K562 (cell line): ENCODE measurements at regions not wholly inside any gene's neighbourhood (a gene's known extent, or its start where the extent isn't known, plus 50 kb on each side); places are given as distances from the start of the nearest gene placed in this dataset.

Source experiments
- CHD1 ChIP-seq: fragments of 200-600 bp; sonication (generic); IDR thresholded peaks from one replicate; pipeline ENCODE4 v1.6.1; 2012; ENCODE audit warnings: mild to moderate bottlenecking, moderate library complexity, low read length, inconsistent platforms
- CREBBP ChIP-seq: IDR thresholded peaks from one replicate; pipeline ENCODE4 v1.6.1; 2012; ENCODE audit warnings: low read depth, mild to moderate bottlenecking, control low read depth, inconsistent platforms, low read length
- ETV6 ChIP-seq, 3 experiments: fragments of 150-350 bp in 1 of 3; sonication (generic) in 1 of 3; formaldehyde crosslinking in 1 of 3; IDR thresholded peaks; 2 replicates each; pipeline versions ENCODE4 v1.6.1 to v1.8.0; 2014 to 2022; ENCODE audit warnings: borderline replicate concordance in 2 of 3, low read depth in 2 of 3, antibody characterized with exemption in 1 of 3, low read length in 1 of 3, mild to moderate bottlenecking in 1 of 3, missing genetic modification reagents in 1 of 3
- FOXK2 ChIP-seq, 2 experiments: fragments of 450-650 bp; IDR thresholded peaks in 1 of 2; conservative IDR thresholded peaks in 1 of 2; 2 replicates each; pipeline ENCODE4 v1.6.1; 2016; ENCODE audit warnings: low read depth in 2 of 2, mild to moderate bottlenecking in 1 of 2
- GATAD2A ChIP-seq: fragments of 450-650 bp; IDR thresholded peaks from 2 replicates; pipeline ENCODE4 v1.6.1; 2017
- HDAC6 ChIP-seq: IDR thresholded peaks from 2 replicates; pipeline ENCODE4 v1.6.1; 2012; ENCODE audit warnings: low read depth, mild to moderate bottlenecking, control low read depth, inconsistent platforms, low read length, moderate library complexity
- HES1 ChIP-seq: fragments of 450-650 bp; IDR thresholded peaks from 2 replicates; pipeline ENCODE4 v1.6.1; 2016; ENCODE audit warnings: low read depth, mild to moderate bottlenecking, moderate library complexity
- NKRF ChIP-seq: fragments of 450-650 bp; IDR thresholded peaks from 2 replicates; pipeline ENCODE4 v1.6.1; 2016; ENCODE audit warnings: borderline replicate concordance
- NR4A1 ChIP-seq, 2 experiments: fragments of 250-450 bp in 1 of 2; fragments of 450-650 bp in 1 of 2; sonication (Bioruptor Pico) in 1 of 2; IDR thresholded peaks; 2 replicates each; pipeline versions ENCODE4 v1.4.0 to v1.6.1; 2016 to 2020; ENCODE audit warnings: mild to moderate bottlenecking in 2 of 2, missing compliant biosample characterization in 1 of 2, missing genetic modification characterization in 1 of 2, moderate library complexity in 1 of 2
- PHF21A ChIP-seq: fragments of 450-650 bp; IDR thresholded peaks from 2 replicates; pipeline ENCODE4 v1.6.1; 2017; ENCODE audit warnings: low read depth, borderline replicate concordance
- POU5F1 ChIP-seq: fragments of 150-350 bp; IDR thresholded peaks from 2 replicates; pipeline ENCODE4 v1.6.1; 2014; ENCODE audit warnings: borderline replicate concordance, low read length, low read depth, mild to moderate bottlenecking; ENCODE audit not compliant: partially characterized antibody
- PRDM10 ChIP-seq: fragments of 450-650 bp; IDR thresholded peaks from 2 replicates; pipeline ENCODE4 v1.6.1; 2018; ENCODE audit not compliant: partially characterized antibody
- PURB ChIP-seq: sonication (generic); formaldehyde crosslinking; IDR thresholded peaks from 2 replicates; pipeline ENCODE4 v1.9.0; 2021; ENCODE audit warnings: low read depth, mild to moderate bottlenecking, missing genetic modification reagents
- RBM25 ChIP-seq: fragments of 200-400 bp; formaldehyde crosslinking; IDR thresholded peaks from 2 replicates; pipeline ENCODE4 v1.6.1; 2018; ENCODE audit warnings: low read length, low read depth, moderate library complexity; ENCODE audit not compliant: severe bottlenecking
- RNF2 ChIP-seq: sonication (generic); IDR thresholded peaks from 2 replicates; pipeline ENCODE4 v1.6.1; 2016
- ZBED1 ChIP-seq: IDR thresholded peaks from 2 replicates; pipeline ENCODE4 v1.6.1; 2014
- ZBTB7A ChIP-seq: IDR thresholded peaks from 2 replicates; pipeline ENCODE4 v1.6.1; 2011; ENCODE audit warnings: low read depth, mild to moderate bottlenecking, low read length, moderate library complexity, borderline replicate concordance; ENCODE audit not compliant: control insufficient read depth
- ZFP36 ChIP-seq: fragments of 150-350 bp; IDR thresholded peaks from 2 replicates; pipeline ENCODE4 v1.6.1; 2018; ENCODE audit warnings: low read length, low read depth; ENCODE audit not compliant: partially characterized antibody
- ZFX ChIP-seq: sonication (generic); formaldehyde crosslinking; IDR thresholded peaks from 2 replicates; pipeline ENCODE4 v1.8.0; 2022; ENCODE audit warnings: mild to moderate bottlenecking, missing genetic modification reagents, moderate library complexity
- ZNF431 ChIP-seq: sonication (generic); formaldehyde crosslinking; IDR thresholded peaks from 2 replicates; pipeline ENCODE4 v1.8.0; 2022; ENCODE audit warnings: mild to moderate bottlenecking, missing genetic modification reagents
- ZNF696 ChIP-seq: fragments of 250-450 bp; sonication (Bioruptor Pico); conservative IDR thresholded peaks from 2 replicates; pipeline ENCODE4 v1.4.0; 2020; ENCODE audit warnings: mild to moderate bottlenecking, moderate library complexity
- TF ChIP-seq, protein P1 (sequence below): fragments of 250-450 bp; sonication (Bioruptor Pico); IDR thresholded peaks from 2 replicates; pipeline ENCODE4 v1.8.0; 2021; ENCODE audit warnings: borderline replicate concordance, mild to moderate bottlenecking, moderate library complexity; ENCODE audit not compliant: poor library complexity, severe bottlenecking

GRCh38 chr3:20905210-20905805, 719.3 kb upstream of the SGO1 start (continued):
- TF ChIP-seq NR4A1 (CRISPR knock-in tag; IDR thresholded peaks at IDR 0.05) (no peak), NR4A1 (tag; IDR thresholded peaks at IDR 0.05) (no peak), GATAD2A (no peak), ZBTB7A (no peak), ZBED1 (no peak), PRDM10 (no peak), HES1 (no peak), ETV6 (IDR thresholded peaks at IDR 0.05; ENCODE audit: borderline replicate concordance in 1 of 2, low read depth in 2 of 2, low read length in 1 of 2) (no peak), ETV6 (CRISPR knock-in tag; IDR thresholded peaks at IDR 0.05; ENCODE audit: borderline replicate concordance) (no peak), ZNF696 (CRISPR knock-in tag) (no peak), POU5F1 (no peak), FOXK2 (conservative IDR thresholded peaks at IDR 0.05 in 1 of 2, IDR thresholded peaks at IDR 0.05 in 1 of 2; ENCODE audit: low read depth in 2 of 2) (no peak), CREBBP (no peak), NKRF (no peak), RBM25 (no peak), ZFP36 (no peak), ZNF431 (CRISPR knock-in tag) (no peak), RNF2 (no peak), ZFX (no peak), PURB (CRISPR knock-in tag) (no peak), CHD1 (no peak), PHF21A (no peak), HDAC6 (no peak)
- TF ChIP-seq, protein P1, sequence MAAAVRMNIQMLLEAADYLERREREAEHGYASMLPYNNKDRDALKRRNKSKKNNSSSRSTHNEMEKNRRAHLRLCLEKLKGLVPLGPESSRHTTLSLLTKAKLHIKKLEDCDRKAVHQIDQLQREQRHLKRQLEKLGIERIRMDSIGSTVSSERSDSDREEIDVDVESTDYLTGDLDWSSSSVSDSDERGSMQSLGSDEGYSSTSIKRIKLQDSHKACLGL = no peak
